H1 (cell line): ENCODE measurements at regions not wholly inside any gene's neighbourhood (a gene's known extent, or its start where the extent isn't known, plus 50 kb on each side); places are given as distances from the start of the nearest gene placed in this dataset.

Source experiments
- FOSL1 ChIP-seq: IDR thresholded peaks from 2 replicates; pipeline ENCODE4 v1.6.1; 2011; ENCODE audit warnings: mild to moderate bottlenecking, low read depth, low read length, moderate library complexity; ENCODE audit not compliant: insufficient read depth
- HDAC2 ChIP-seq, 2 experiments: fragments of 300-600 bp in 1 of 2; sonication (generic) in 1 of 2; IDR thresholded peaks; 2 replicates each; pipeline ENCODE4 v1.6.1; 2011 to 2012; ENCODE audit warnings: low read depth in 2 of 2, low read length in 2 of 2, mild to moderate bottlenecking in 2 of 2, moderate library complexity in 2 of 2, borderline replicate concordance in 1 of 2, inconsistent platforms in 1 of 2
- RAD21 ChIP-seq, 2 experiments: IDR thresholded peaks in 1 of 2; conservative IDR thresholded peaks in 1 of 2; 2 replicates each; pipeline ENCODE4 v1.6.1; 2011; ENCODE audit warnings: low read depth in 2 of 2, low read length in 2 of 2, improper control_type of control experiment in 1 of 2, inconsistent platforms in 1 of 2, mild to moderate bottlenecking in 1 of 2, moderate library complexity in 1 of 2
- SUZ12 ChIP-seq: fragments of 200-600 bp; sonication (generic); IDR thresholded peaks from 2 replicates; pipeline ENCODE4 v1.6.1; 2012; ENCODE audit warnings: mild to moderate bottlenecking, inconsistent platforms, low read length, moderate library complexity, mixed read lengths

GRCh38 chr1:226482196-226482595 is 66.4 kb upstream of the STUM start (continued):
- TF ChIP-seq RAD21 (IDR thresholded peaks at IDR 0.05 in 1 of 2, conservative IDR thresholded peaks at IDR 0.05 in 1 of 2; ENCODE audit: low read depth in 2 of 2, low read length in 2 of 2) (no peak), SUZ12 (no peak), HDAC2 (IDR thresholded peaks at IDR 0.05; ENCODE audit: borderline replicate concordance in 1 of 2, low read depth in 2 of 2, low read length in 2 of 2) (no peak), FOSL1 (no peak)
